K562 (cell line): ENCODE measurements at regions not wholly inside any gene's neighbourhood (a gene's known extent, or its start where the extent isn't known, plus 50 kb on each side); places are given as distances from the start of the nearest gene placed in this dataset.

Experiments
- C11orf30 ChIP-seq: fragments of 450-650 bp; IDR thresholded peaks from 2 replicates; pipeline ENCODE4 v1.6.1; 2016; ENCODE audit warnings: low read depth, mild to moderate bottlenecking
- EHMT2 ChIP-seq: fragments of 450-650 bp; IDR thresholded peaks from 2 replicates; pipeline ENCODE4 v1.6.1; 2018; ENCODE audit warnings: antibody characterized with exemption
- ERF ChIP-seq: fragments of 450-650 bp; formaldehyde crosslinking; IDR thresholded peaks from 2 replicates; pipeline ENCODE4 v1.4.0; 2020; ENCODE audit warnings: mild to moderate bottlenecking, mixed read lengths
- ESRRA ChIP-seq: fragments of 450-650 bp; IDR thresholded peaks from 2 replicates; pipeline ENCODE4 v1.6.1; 2014; ENCODE audit warnings: low read depth, mild to moderate bottlenecking, moderate library complexity, borderline replicate concordance
- ETV5 ChIP-seq: sonication (generic); formaldehyde crosslinking; IDR thresholded peaks from 2 replicates; pipeline ENCODE4 v1.4.0; 2020; ENCODE audit warnings: low read depth, mild to moderate bottlenecking, missing genetic modification reagents
- MAFG ChIP-seq: fragments of 450-650 bp; conservative IDR thresholded peaks from 2 replicates; pipeline ENCODE4 v1.6.1; 2016; ENCODE audit warnings: missing genetic modification characterization, missing compliant biosample characterization
- MGA ChIP-seq: fragments of 450-650 bp; IDR thresholded peaks from 2 replicates; pipeline ENCODE4 v1.6.1; 2016; ENCODE audit warnings: mild to moderate bottlenecking, moderate library complexity
- NFRKB ChIP-seq: fragments of 450-650 bp; IDR thresholded peaks from 2 replicates; pipeline ENCODE4 v1.6.1; 2016; ENCODE audit warnings: low read depth
- NR2C2 ChIP-seq, 2 experiments: fragments of 200-800 bp in 1 of 2; sonication (Bioruptor generic) in 1 of 2; sonication (generic) in 1 of 2; formaldehyde crosslinking in 1 of 2; IDR thresholded peaks; 2 replicates each; pipeline versions ENCODE4 v1.6.1 to v1.8.0; 2016 to 2022; ENCODE audit warnings: mild to moderate bottlenecking in 1 of 2, missing compliant biosample characterization in 1 of 2, missing genetic modification characterization in 1 of 2, missing genetic modification reagents in 1 of 2
- RFX1 ChIP-seq: fragments of 450-650 bp; IDR thresholded peaks from 2 replicates; pipeline ENCODE4 v1.6.1; 2016; ENCODE audit warnings: mild to moderate bottlenecking, moderate library complexity
- RHOXF2B ChIP-seq: fragments of 250-450 bp; sonication (Bioruptor Pico); conservative IDR thresholded peaks from 2 replicates; pipeline ENCODE4 v1.5.1; 2021
- U2AF2 ChIP-seq: fragments of 200-400 bp; formaldehyde crosslinking; optimal IDR thresholded peaks from 2 replicates; pipeline ENCODE3; 2017; ENCODE audit warnings: low read depth, mild to moderate bottlenecking, low read length
- ZC3H8 ChIP-seq: fragments of 450-650 bp; IDR thresholded peaks from 2 replicates; pipeline ENCODE4 v1.6.1; 2017
- ZNF408 ChIP-seq: fragments of 250-450 bp; sonication (Bioruptor Pico); IDR thresholded peaks from 2 replicates; pipeline ENCODE4 v1.4.0; 2020; ENCODE audit warnings: low read depth, mild to moderate bottlenecking, moderate library complexity
- ZNF655 ChIP-seq: fragments of 250-450 bp; sonication (Bioruptor Pico); IDR thresholded peaks from 2 replicates; pipeline ENCODE4 v1.5.0; 2021
- ZNF76 ChIP-seq: fragments of 250-450 bp; sonication (Bioruptor Pico); IDR thresholded peaks from 2 replicates; pipeline ENCODE4 v1.4.0; 2020; ENCODE audit warnings: mild to moderate bottlenecking, moderate library complexity, borderline replicate concordance
- TF ChIP-seq, protein P1 (sequence below): fragments of 450-650 bp; IDR thresholded peaks from 2 replicates; pipeline ENCODE4 v1.6.1; 2017; ENCODE audit warnings: mild to moderate bottlenecking, moderate library complexity

DNA sequence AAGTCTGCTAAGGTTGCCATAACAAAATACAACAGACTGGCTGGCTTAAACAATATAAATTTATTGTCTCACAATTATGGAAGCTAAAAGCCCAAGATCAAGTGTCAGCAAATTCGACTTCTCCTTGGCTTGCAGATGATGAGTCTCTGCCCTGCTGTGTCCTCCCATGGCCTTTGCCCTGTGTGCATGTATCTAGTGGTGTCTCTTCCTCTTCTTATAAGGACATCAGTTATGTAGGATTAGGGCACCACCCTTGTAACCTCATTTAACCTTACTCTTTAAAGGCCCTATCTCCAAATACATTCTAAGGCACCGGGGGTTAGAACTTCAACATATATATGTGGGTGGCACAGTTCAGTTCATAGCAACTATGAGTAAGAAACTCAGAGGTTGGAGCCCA, 157.9 kb upstream of the RASA1 start (continued):
- TF ChIP-seq, protein P1, sequence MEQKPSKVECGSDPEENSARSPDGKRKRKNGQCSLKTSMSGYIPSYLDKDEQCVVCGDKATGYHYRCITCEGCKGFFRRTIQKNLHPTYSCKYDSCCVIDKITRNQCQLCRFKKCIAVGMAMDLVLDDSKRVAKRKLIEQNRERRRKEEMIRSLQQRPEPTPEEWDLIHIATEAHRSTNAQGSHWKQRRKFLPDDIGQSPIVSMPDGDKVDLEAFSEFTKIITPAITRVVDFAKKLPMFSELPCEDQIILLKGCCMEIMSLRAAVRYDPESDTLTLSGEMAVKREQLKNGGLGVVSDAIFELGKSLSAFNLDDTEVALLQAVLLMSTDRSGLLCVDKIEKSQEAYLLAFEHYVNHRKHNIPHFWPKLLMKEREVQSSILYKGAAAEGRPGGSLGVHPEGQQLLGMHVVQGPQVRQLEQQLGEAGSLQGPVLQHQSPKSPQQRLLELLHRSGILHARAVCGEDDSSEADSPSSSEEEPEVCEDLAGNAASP = peak; percentile 56; the same call in 1 of the 2 replicates
- no peak for TF ChIP-seq EHMT2
- TF ChIP-seq MAFG (tag) = peak; percentile 38; the same call in 1 of the 2 replicates
- no peak for TF ChIP-seq RHOXF2B
- no peak for TF ChIP-seq ZNF76 (CRISPR knock-in tag)
- TF ChIP-seq ERF (CRISPR knock-in tag) = no peak
- no peak for TF ChIP-seq ZNF408 (CRISPR knock-in tag)
- TF ChIP-seq C11orf30 = peak; percentile 14; the same call in 1 of the 2 replicates
- no peak for TF ChIP-seq ZNF655 (CRISPR knock-in tag)
- no peak for TF ChIP-seq MGA
- no peak for TF ChIP-seq NR2C2 (CRISPR knock-in tag; IDR thresholded peaks at IDR 0.05)
- TF ChIP-seq NR2C2 (tag; IDR thresholded peaks at IDR 0.05) = peak; percentile 66; the same call in 1 of the 2 replicates
- TF ChIP-seq ETV5 (CRISPR knock-in tag) = no peak
- peak; percentile 55; the same call in 1 of the 2 replicates for TF ChIP-seq ESRRA
- TF ChIP-seq ZC3H8 = no peak
- no peak for TF ChIP-seq RFX1
- TF ChIP-seq U2AF2 = no peak
- TF ChIP-seq NFRKB = no peak
